Prostate gland (tissue), 2 donors: ENCODE measurements at regions not wholly inside any gene's neighbourhood (a gene's known extent, or its start where the extent isn't known, plus 50 kb on each side); places are given as distances from the start of the nearest gene placed in this dataset.

Experiments used
- POLR2A ChIP-seq: fragments of 450-650 bp; IDR thresholded peaks from one replicate; pipeline ENCODE4 v1.6.1; 2016; ENCODE audit warnings: antibody characterized with exemption, mild to moderate bottlenecking
- TF ChIP-seq, protein P1 (sequence below), 4 experiments: fragments of 200-600 bp in 2 of 4; fragments of 450-650 bp in 2 of 4; sonication (generic) in 2 of 4; IDR thresholded peaks; 1 replicate in 3 of 4; 2 replicates in 1 of 4; pipeline ENCODE4 v1.5.1; 2016 to 2019; ENCODE audit warnings: antibody characterized with exemption in 4 of 4, mild to moderate bottlenecking in 2 of 4, moderate library complexity in 2 of 4

- TF ChIP-seq, protein P1, sequence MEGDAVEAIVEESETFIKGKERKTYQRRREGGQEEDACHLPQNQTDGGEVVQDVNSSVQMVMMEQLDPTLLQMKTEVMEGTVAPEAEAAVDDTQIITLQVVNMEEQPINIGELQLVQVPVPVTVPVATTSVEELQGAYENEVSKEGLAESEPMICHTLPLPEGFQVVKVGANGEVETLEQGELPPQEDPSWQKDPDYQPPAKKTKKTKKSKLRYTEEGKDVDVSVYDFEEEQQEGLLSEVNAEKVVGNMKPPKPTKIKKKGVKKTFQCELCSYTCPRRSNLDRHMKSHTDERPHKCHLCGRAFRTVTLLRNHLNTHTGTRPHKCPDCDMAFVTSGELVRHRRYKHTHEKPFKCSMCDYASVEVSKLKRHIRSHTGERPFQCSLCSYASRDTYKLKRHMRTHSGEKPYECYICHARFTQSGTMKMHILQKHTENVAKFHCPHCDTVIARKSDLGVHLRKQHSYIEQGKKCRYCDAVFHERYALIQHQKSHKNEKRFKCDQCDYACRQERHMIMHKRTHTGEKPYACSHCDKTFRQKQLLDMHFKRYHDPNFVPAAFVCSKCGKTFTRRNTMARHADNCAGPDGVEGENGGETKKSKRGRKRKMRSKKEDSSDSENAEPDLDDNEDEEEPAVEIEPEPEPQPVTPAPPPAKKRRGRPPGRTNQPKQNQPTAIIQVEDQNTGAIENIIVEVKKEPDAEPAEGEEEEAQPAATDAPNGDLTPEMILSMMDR (IDR thresholded peaks at IDR 0.05) = no peak
- TF ChIP-seq POLR2A = no peak
Observed at GRCh38 chrX:39739585-39739984, 358.2 kb downstream of the BCOR start.
